Kidney (tissue), 13 donors: ENCODE measurements at regions not wholly inside any gene's neighbourhood (a gene's known extent, or its start where the extent isn't known, plus 50 kb on each side); places are given as distances from the start of the nearest gene placed in this dataset.
"Not testable (repeated sequence)": the region's sequence is repeated elsewhere in the genome, so short reads cannot be mapped to it uniquely, and the experiment has no call there.

Source experiments
- DNase-seq, 5 donors: peaks; one replicate each; pipeline ENCODE4 v3.0.0-alpha.2; 2013 to 2020
- FAIRE-seq: peaks from 2 replicates; lab custom pipeline; 2012; peaks lifted over from hg19 to GRCh38; lab: Jason Lieb, UNC
- H3K27ac ChIP-seq, 2 donors: one replicate each; pipeline ENCODE4 v1.7.0; 2013; ENCODE audit warnings: low read depth in 2 of 2, low read length in 2 of 2, inconsistent platforms in 1 of 2
- H3K27me3 ChIP-seq: one replicate; pipeline ENCODE4 v1.7.1; 2013; ENCODE audit warnings: low read length, inconsistent platforms; ENCODE audit not compliant: control insufficient read depth, insufficient read depth
- H3K36me3 ChIP-seq, 3 donors: one replicate each; pipeline versions ENCODE4 v1.7.0 to v1.7.1; 2013; ENCODE audit warnings: low read length in 3 of 3, control low read depth in 1 of 3, inconsistent platforms in 1 of 3; ENCODE audit not compliant: insufficient read depth in 3 of 3, control insufficient read depth in 2 of 3
- H3K4me1 ChIP-seq, 3 donors: one replicate each; pipeline versions ENCODE4 v1.7.0 to v1.7.1; 2013; ENCODE audit warnings: low read length in 3 of 3, inconsistent platforms in 1 of 3, low read depth in 1 of 3; ENCODE audit not compliant: control insufficient read depth in 2 of 3, insufficient read depth in 2 of 3
- H3K4me3 ChIP-seq, 3 donors: one replicate each; pipeline versions ENCODE4 v1.7.0 to v1.8.1; 2013; ENCODE audit warnings: low read length in 3 of 3, control low read depth in 1 of 3, inconsistent platforms in 1 of 3
- H3K9ac ChIP-seq, 3 donors: one replicate each; pipeline versions ENCODE4 v1.7.0 to v1.7.1; 2013; ENCODE audit warnings: low read length in 3 of 3, control low read depth in 1 of 3, inconsistent platforms in 1 of 3
- H3K9me3 ChIP-seq, 3 donors: one replicate each; pipeline versions ENCODE4 v1.7.0 to v1.7.1; 2013; ENCODE audit warnings: low read length in 3 of 3, control low read depth in 1 of 3, inconsistent platforms in 1 of 3; ENCODE audit not compliant: control insufficient read depth in 2 of 3, insufficient read depth in 1 of 3
- intact Hi-C: fragments of 100-400 bp; cut with DNase I; formaldehyde crosslinking; loops from one replicate; pipeline ENCODE4 v1.11.1; 2022
- TF ChIP-seq, protein P1 (sequence below): IDR thresholded peaks from 3 replicates; pipeline ENCODE4 v1.5.1; 2012; ENCODE audit warnings: mild to moderate bottlenecking, moderate library complexity, borderline replicate concordance; ENCODE audit not compliant: insufficient read depth; ENCODE audit errors: extremely low read depth
- donor health status: control.
- donor health status: control.
- donor health status: control.
- donor health status: control.
- donor health status: control.
- donor health status: DM: yes; HTN: yes; CAD: no.
- donor health status: Normal renal cell carcinoma (clear cell type).

DNA sequence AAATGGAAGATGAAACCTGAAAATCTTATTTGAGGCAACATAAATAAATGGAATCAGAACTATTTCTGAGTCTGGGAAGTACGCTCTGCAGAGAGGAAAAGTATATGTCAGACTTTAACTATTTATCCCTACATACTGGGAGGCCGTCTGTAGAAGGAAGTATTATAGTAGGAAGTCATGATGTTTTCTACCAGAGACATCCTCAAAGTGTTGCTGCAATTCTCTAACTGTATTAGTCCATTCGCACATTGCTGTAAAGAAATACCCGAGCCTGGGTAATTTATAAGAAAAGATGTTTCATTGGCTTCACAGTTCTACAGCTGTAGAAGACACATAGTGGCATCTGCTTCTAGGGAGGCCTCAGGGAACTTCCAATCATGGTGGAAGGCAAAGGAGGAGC lies 88.7 kb upstream of the TBL1X start:
- DNase-seq (no peak), FAIRE-seq (no peak)
- no peaks in the 10 kb centered on the region for H3K36me3 ChIP-seq
- intact Hi-C loops, result no loop called here
- H3K9ac ChIP-seq, result no peak overlapping the region
- H3K9me3 ChIP-seq, result no peaks in the 10 kb centered on the region
- no peak overlapping the region for H3K27ac ChIP-seq
- H3K27me3 ChIP-seq, result peaks cover 2% of the 10 kb centered on the region
- H3K4me1 ChIP-seq, result no peaks in the 10 kb centered on the region
- TF ChIP-seq, protein P1, sequence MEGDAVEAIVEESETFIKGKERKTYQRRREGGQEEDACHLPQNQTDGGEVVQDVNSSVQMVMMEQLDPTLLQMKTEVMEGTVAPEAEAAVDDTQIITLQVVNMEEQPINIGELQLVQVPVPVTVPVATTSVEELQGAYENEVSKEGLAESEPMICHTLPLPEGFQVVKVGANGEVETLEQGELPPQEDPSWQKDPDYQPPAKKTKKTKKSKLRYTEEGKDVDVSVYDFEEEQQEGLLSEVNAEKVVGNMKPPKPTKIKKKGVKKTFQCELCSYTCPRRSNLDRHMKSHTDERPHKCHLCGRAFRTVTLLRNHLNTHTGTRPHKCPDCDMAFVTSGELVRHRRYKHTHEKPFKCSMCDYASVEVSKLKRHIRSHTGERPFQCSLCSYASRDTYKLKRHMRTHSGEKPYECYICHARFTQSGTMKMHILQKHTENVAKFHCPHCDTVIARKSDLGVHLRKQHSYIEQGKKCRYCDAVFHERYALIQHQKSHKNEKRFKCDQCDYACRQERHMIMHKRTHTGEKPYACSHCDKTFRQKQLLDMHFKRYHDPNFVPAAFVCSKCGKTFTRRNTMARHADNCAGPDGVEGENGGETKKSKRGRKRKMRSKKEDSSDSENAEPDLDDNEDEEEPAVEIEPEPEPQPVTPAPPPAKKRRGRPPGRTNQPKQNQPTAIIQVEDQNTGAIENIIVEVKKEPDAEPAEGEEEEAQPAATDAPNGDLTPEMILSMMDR, result no peak
- no peak overlapping the region for H3K4me3 ChIP-seq

DNA sequence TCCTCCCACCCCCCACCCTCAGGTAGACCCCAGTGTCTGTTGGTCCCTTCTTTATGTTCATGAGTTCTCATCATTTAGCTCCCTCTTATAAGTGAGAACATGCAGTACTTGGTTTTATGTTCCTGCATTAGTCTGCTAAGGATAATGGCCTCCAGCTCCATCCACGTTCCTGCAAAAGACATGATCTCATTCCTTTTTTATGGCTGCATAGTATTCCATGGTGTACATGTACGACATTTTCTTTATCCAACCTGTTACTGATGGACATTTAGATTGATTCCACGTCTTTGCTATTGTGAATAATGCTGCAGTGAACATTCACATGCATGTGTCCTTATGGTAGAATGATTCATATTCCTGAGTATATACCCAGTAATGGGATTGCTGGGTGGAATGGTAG lies 87.6 kb upstream of the TBL1X start:
- FAIRE-seq, H3K4me1 ChIP-seq, H3K27me3 ChIP-seq, H3K27ac ChIP-seq, H3K9ac ChIP-seq, H3K36me3 ChIP-seq, H3K4me3 ChIP-seq, H3K9me3 ChIP-seq, DNase-seq, intact Hi-C loops: not testable (repeated sequence)

DNA sequence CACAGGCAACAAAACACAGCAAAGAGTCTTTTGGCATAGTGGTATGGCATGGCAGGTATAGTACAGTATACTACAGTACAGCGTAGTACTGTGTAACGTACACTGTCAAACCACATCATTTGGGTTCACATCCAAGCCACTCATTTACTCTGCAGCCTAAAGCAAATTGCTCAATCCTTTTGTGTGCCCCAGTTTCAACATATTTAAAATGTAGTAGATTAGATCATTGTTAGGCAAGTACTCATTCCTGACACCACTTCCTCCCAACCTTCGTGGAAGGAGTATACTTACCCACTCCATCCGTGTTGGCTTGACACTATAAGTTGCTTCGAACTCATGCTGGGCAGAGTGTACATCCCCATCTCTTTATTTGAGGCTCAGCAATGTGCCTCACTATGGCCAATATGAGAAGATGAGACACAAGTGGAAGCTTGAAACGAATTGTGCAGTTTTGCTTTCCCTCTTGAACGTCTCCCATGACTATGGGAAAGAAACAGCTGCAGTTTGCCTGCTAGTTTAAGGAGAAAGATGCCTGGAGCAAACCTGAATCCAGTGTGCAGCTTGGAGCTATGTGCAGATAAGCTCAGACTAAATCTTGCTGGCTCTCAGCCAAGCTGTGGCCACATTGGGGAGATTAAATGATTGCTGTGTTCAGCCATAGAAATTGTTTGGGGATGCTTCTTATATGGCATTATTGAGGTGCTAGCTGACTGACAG lies 85.7 kb upstream of the TBL1X start:
- Histone ChIP-seq H3K4me3 (no peak overlapping the region), H3K27ac (no peak overlapping the region), H3K27me3 (peaks cover 2% of the 10 kb centered on the region), H3K36me3 (no peaks in the 10 kb centered on the region), H3K9me3 (no peaks in the 10 kb centered on the region), H3K4me1 (no peaks in the 10 kb centered on the region), H3K9ac (no peak overlapping the region)
- TF ChIP-seq, protein P1, result no peak
- FAIRE-seq, result no peak
- DNase-seq, result no peak
- intact Hi-C loops, result no loop called here

DNA sequence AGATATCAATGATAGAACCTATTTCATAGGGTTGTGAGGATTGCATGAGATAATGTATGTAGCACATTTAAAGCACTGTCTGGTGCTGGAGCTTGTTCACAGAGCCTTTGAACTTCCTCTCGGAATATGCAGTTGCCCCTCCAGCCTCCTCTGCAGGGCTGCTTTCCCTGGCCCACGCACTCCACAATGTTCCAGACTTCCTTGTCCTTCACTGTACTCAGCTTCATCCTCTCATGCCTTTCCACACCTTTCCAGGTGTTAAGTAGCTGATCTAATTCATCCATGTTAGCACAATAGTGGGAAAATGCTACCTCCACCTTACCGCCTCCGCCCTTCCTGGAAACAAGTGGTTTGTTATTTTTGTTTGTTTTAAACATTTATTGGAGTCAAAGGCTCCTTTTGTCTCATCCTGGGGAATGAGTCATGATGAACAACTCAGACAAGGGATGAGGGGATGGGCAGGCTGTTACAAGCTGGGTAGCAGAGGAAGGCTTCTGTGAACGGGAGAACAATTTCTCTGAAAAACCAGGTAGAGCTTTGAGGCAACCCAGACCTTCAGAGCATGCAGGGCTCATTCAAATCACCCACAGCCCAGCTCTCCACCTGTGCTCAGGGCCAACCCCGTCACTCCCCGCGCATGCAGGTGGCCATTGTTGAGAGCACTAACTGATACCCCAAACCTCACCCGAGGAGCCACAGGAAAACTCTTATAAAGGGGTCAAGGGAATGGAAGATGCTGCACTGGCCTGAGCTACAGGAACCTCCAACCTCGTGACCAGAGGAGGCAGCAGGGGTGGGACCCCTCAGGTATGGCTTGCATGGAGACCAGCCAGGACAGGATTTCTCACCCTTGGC lies 84.9 kb upstream of the TBL1X start:
- TF ChIP-seq, protein P1, result no peak
- H3K9me3 ChIP-seq, result no peaks in the 10 kb centered on the region
- H3K27me3 ChIP-seq, result peaks cover 2% of the 10 kb centered on the region
- H3K4me3 ChIP-seq, result no peak overlapping the region
- intact Hi-C loops, result no loop called here
- H3K36me3 ChIP-seq, result no peaks in the 10 kb centered on the region
- no peak for FAIRE-seq
- no peak overlapping the region for H3K27ac ChIP-seq
- no peaks in the 10 kb centered on the region for H3K4me1 ChIP-seq
- H3K9ac ChIP-seq, result no peak overlapping the region
- DNase-seq, result no peak
